Stimulated activated CD4-positive, alpha-beta T cell treated with anti-CD3 and anti-CD28 coated beads, Interleukin-2, amount 100 ng/mL, for 24 hours (primary cell): ENCODE measurements at regions not wholly inside any gene's neighbourhood (a gene's known extent, or its start where the extent isn't known, plus 50 kb on each side); places are given as distances from the start of the nearest gene placed in this dataset.

ENCODE experiments used
- DNase-seq, 2 donors: peaks; one replicate each; pipeline ENCODE4 v3.0.0-alpha.2; 2020

- no peak for DNase-seq
Measured at GRCh38 chr15:95265419-95265997, 1034.1 kb downstream of the MCTP2 start.

GRCh38 chr15:95266451-95267061, 1035.2 kb downstream of the MCTP2 start:
- DNase-seq, result no peak

GRCh38 chr15:95267481-95267880, 1036.1 kb downstream of the MCTP2 start:
- DNase-seq, result no peak

- DNase-seq, result no peak
Measured at GRCh38 chr15:95269242-95270183, 1038.2 kb downstream of the MCTP2 start.

GRCh38 chr15:95274101-95274500, 1042.7 kb downstream of the MCTP2 start:
- no peak for DNase-seq

- DNase-seq, result no peak
Measured at GRCh38 chr15:95277266-95277665, 1045.9 kb downstream of the MCTP2 start.

GRCh38 chr15:95278532-95279245, 1047.3 kb downstream of the MCTP2 start:
- no peak for DNase-seq

- no peak for DNase-seq
Measured at GRCh38 chr15:95279277-95280019, 1048.1 kb downstream of the MCTP2 start.

- no peak for DNase-seq
Measured at GRCh38 chr15:95280711-95281110, 1049.3 kb downstream of the MCTP2 start.

- no peak for DNase-seq
Measured at GRCh38 chr15:95281470-95281869, 1049.0 kb upstream of the NR2F2 start.

- DNase-seq, result no peak
Measured at GRCh38 chr15:95284492-95284891, 1046.0 kb upstream of the NR2F2 start.

GRCh38 chr15:95284933-95285421, 1045.5 kb upstream of the NR2F2 start:
- DNase-seq, result no peak

- no peak for DNase-seq
Measured at GRCh38 chr15:95286352-95286880, 1044.1 kb upstream of the NR2F2 start.

- no peak for DNase-seq
Measured at GRCh38 chr15:95287720-95288103, 1042.8 kb upstream of the NR2F2 start.

GRCh38 chr15:95288626-95289025, 1041.9 kb upstream of the NR2F2 start:
- DNase-seq, result no peak

- DNase-seq, result no peak
Measured at GRCh38 chr15:95290176-95290974, 1040.1 kb upstream of the NR2F2 start.

GRCh38 chr15:95291898-95292472, 1038.5 kb upstream of the NR2F2 start:
- DNase-seq, result no peak

GRCh38 chr15:95292785-95293450, 1037.6 kb upstream of the NR2F2 start:
- DNase-seq, result no peak

GRCh38 chr15:95293456-95294031, 1037.0 kb upstream of the NR2F2 start:
- DNase-seq, result no peak

- DNase-seq, result no peak
Measured at GRCh38 chr15:95295363-95295762, 1035.1 kb upstream of the NR2F2 start.
